GM21723 (cell line): ENCODE measurements at regions not wholly inside any gene's neighbourhood (a gene's known extent, or its start where the extent isn't known, plus 50 kb on each side); places are given as distances from the start of the nearest gene placed in this dataset.
"Not testable (repeated sequence)": the region's sequence is repeated elsewhere in the genome, so short reads cannot be mapped to it uniquely, and the experiment has no call there.

Source experiments
- ATAC-seq: cut with Tn5 transposase; IDR thresholded peaks from one replicate; pipeline ENCODE4 v1.9.1; 2021; ENCODE audit warnings: mild to moderate bottlenecking, moderate library complexity; ENCODE audit not compliant: unreplicated experiment

DNA sequence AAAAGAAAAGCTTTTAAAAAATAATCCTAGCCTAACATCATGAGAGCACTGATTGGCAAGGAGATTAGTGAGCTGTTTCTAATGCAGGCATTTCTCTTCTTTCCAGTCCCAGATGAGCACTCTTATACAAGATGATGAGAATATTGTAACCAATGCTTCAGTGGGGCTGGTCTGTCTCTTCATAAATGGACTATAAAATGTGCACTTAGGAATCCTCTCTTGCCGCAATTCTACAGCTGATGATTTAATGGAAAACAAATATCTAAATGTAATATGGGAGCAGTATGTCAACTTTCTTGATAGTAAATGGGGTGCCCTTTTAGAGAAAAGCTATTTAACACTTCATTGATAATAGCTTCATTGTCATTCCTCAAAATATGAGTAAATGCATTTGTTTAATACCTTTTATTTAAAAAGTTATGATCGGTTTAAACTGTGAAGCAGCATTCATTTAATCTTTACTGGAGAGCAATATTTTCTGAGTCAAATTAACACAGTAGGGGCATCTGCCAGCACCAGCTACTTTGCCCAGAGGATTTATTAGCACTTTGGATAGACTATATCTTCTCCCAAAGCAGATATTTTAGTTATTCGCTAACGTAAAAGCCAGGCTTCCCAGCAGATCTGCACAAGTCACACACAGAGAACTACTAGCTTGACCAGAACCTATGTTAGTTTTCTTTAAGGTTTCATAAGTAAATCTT is 985.9 kb downstream of the DIPK2A start:
- ATAC-seq: no peak

DNA sequence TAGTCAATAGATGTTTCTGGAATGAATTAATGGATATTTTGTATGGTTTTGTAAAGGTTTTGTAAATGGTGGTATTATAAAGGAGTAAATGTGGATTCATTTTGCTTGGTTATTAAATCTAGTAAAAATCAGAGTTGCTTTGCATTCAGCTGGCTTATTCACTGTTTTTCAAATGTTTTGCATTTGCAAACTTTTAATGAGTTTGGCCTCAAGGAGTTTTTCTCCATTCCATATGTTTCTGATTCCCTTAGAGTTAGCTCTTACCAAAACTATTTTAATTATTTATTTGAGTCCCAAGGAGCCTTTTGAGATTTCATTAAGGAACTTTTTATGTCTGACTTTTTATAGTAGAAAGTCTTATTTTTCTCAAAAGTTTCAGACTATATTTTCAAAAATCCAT is 992.2 kb downstream of the DIPK2A start:
- ATAC-seq: no peak

DNA sequence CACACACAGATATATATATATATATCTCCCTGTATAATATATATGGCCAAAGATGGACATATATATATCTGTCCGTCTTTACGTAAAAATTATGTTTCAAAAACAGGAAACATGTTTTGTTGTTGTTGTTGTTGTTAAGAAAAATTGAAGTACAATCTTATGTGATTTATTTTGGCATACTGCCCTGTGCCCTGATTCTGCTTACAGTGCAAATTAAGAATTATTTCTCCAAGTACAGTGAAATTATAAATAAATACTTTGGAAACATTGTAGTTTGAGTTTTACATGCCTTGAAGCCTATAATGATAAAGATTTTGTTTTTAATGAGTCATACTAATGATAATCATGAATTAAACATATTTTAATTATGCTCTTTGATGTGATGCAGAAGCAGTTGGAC is 994.9 kb downstream of the DIPK2A start:
- no peak for ATAC-seq

DNA sequence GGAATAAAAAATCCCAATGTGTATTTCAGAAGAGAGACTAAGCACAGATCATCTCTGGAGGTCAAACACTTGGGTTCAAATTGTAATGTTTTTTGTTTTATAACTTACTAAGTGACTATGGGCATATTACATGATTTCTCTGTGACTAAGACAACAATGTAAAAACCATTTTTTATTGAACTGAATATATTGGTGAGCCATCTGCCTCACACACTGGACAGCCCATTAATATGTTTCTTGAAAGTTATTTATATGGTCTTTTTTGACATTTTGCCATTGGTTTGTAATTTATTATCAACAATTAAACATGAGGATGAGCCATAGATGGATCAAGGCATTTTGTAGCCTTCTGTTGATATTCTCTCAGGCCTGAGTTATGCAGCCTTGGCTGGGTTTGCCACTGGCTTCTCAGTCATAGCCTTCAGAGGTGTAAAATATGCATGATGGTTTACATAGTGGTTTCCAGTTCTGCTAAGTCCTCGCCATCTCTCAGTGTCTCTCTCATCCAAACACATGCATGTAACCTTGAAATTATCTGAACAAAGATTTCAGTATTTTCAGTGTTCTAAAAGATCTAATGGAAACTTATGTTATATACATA is 997.2 kb downstream of the DIPK2A start:
- no peak for ATAC-seq

DNA sequence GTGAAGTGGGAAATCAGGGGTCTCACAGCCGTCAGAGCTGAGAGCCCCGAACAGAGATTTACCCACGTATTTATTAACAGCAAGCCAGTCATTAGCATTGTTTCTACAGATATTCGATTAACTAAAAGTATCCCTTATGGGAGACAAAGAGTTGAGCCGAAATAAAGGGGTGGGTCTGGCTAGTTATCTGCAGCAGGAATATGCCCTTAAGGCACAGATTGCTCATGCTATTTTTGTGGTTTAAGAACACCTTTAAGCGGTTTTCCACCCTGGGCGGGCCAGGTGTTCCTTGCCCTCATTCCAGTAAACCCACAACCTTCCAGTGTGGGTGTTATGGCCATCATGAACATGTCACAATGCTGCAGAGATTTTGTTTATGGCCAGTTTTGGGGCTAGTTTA is 1012.9 kb downstream of the DIPK2A start:
- not testable (repeated sequence) for ATAC-seq

DNA sequence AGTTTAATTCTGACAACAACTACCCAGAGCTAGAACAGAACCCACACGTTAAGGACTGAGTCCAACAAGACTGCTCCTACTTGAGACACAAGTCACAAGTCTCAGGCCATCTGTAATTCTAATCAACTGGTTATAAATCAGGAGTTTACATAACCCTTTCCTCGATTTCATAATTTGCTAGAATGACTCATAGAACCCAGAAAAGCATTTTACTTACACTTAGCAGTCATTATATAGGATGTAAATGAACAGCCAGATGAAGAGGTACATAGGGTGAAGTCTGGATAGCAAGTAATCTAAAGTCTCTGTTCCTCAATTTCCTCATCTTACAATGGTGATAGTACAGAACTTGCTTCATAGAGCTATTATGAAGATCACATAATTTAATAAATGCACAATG is 1018.2 kb downstream of the DIPK2A start:
- no peak for ATAC-seq

DNA sequence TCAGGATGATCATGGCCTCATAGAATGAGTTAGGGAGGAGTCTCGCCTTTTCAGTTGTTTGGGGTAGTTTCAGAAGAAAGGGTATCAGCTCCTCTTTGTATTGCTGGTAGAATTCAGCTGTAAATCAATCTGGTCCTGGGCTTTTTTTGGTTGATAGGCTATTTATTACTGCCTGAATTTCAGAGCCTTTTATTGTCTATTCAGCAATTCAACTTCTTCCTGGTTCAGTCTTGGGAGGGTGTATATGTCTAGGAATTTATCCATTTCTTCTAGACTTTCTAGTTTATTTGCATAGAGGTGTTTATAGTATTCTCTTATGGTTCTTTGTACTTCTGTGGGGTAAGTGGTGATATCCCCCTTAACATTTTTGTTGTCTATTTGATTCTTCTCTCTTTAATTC is 1024.2 kb downstream of the DIPK2A start:
- no peak for ATAC-seq

DNA sequence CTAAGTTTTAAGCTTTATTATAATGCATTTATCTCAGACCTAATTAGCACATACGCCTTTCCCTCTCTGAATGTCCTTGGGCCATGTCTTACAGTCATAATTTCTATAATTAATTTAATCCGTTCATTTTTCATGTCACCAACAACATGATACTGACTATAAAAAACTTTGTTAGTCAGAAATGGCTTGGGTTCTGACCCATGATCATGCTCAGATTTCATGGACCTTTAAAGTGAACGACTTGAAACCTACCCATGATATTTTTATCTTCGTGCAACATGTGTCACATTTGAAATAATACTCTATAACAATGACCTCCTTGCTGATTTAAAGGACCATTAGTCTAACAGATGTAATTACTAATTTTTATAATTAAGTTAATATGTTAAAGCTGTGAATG is 1033.8 kb downstream of the DIPK2A start:
- ATAC-seq: no peak

DNA sequence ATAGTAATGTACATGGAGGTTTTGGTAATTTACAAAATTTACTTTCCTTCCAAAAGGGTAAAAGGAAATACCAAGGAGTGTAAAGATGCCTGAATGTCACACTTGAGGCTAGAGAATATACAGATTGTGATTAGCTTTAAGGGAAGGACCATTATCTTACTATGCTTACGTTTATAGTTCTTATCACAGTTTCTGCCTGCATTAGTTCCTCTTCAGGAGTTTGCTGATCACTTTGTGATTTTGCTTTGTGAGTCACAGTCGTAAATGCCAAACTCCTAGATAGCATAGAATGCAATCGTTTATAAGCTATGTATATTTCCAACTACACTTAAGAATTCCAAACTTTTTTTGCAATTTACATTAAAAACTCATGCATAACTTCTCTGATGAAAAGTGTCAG is 1034.6 kb downstream of the DIPK2A start:
- no peak for ATAC-seq

DNA sequence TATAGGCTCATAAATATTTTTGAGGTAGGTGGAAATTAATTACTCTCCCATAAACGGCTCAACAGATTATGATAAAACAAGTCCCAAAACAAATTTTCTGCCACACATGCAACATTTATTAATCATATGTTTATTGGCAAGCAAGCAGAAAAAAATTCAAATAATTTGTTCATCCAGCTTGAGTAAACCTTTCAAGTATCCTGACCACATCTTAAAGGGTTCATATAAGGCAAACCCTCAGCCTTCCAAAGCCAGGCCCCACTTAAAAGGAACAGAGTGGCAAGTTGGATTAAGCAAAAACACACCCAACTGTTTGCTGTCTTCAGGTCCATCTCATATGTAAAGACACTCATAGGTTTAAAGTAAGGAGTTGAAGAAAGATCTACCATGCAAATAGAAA is 1042.3 kb downstream of the DIPK2A start:
- no peak for ATAC-seq

DNA sequence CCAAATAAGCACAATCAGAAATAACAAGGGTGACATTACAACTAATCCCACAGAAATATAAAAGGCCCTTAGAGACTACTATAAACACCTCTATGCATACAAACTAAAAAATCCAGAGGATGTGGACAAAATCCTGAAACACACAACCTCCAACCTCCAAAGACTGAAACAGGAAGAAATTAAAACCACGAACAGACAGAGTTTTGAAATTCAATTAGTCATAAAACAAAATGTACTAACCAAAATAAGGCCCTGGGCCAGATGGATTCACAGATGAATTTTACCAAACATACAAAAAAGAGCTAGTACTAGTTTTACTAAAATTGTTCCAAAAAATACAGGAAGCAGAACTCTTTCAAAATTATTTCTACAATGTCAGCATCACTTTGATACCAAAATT is 1043.6 kb downstream of the DIPK2A start:
- no peak for ATAC-seq

DNA sequence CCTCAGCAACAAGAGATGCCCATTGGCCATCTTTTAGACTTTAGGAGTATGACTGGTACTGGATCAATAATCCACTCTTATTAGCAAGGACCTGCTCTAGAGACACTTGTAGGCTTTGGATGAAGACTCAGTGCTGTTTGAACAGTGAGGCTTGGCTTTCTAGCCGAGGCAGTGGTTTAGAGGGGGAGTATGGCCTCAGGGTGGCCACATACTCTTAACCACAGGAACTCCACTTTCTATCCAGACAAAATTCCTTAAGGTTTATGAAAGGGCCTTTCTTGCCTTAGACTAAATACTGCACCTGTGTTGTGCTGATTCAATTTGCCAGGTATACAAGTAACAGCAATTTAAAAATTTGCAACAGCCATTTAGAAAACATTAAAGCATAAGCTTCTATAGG is 1046.3 kb downstream of the DIPK2A start:
- ATAC-seq: no peak

DNA sequence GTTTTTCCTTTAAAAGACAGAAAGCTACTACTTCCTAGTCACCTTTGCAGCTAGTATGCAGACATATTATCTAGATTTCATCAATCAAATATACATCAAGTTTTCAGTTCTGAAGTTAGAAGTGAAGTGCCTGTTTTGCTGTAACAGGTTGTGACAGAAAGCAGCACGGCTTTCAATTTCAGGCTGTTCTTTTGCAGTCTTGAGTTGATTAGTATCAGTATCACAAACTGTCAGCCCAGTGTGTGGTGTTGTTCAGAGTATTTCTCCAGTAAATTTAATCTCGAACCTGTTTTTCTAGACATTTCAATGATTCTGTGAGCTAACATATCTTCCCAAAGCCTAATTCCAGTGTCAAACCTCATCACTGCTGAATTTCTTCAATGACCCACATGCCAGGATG is 1050.8 kb downstream of the DIPK2A start:
- no peak for ATAC-seq

DNA sequence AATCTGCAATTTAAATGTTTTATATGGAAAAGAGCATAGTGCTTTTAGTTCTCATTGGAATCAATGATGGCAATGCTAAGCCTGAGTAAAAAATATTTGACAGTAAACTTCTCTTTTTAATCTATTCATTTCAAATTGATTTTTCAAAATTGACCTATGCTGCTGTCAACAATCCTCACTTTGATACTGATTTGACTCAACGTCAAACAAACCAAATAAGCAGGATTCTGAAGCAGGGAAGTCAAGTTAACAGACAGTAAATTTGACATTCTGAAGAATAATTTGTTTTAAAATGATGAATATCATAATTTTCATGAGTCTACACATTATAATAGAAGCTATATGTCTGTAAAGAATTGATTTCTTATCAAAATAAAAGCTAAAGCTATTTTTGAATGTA is 1053.1 kb downstream of the DIPK2A start:
- ATAC-seq: no peak

DNA sequence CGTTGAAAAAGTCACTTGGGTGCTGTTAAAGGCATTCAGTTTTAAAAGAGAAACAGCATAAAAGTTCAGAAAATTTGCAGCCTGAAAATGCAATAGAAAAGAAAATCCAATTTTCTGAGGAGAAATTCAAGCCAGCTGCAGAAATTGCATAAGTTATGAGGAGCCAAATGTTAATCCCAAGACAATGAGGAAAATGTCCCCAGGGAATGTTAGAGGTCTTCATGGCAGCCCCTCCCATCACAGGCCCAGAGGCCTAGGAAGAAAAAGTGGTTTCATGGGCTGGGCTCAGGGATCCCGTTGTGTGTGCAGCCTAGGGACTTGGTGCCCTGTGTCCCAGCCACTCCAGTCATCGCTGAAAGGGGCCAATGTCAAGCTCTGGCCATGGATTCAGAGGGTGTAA is 1055.6 kb downstream of the DIPK2A start:
- ATAC-seq: not testable (repeated sequence)

DNA sequence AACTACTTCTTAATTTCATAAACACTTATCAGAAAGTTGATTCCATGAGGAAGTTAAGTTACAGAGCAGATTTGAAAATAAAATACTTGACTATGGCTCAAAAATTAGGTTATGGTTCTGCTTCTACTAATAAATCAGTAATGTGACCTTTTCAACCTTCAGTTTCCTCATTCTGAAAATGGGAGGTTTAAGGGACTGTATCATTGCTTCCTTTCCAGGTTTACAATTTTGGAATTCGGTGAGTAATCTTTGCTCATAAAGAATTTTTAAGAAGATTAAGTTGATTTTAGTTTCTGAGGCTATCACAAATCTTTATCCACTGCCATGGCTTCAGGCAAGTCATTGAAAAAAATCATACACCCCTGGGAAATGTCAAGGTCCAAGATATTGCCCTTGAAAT is 1061.2 kb downstream of the DIPK2A start:
- ATAC-seq: no peak

DNA sequence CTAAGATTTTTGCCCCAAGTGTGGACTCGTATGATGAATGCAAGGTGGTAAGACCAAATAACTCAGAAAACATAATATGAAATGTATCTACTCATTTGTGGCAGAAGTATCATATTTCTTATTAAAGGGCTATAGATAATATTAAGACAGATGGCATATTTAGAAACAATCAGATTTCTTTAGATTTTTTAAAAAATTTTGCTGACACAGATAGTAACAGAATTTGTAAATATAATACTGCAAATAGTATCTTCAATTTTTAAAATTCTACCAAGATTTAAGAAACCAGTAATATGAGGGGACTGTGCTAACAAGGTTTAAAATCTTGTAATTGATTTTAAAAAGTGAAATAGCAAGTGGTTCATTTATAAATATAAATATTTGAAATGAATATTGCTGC is 1064.1 kb downstream of the DIPK2A start:
- ATAC-seq: no peak

DNA sequence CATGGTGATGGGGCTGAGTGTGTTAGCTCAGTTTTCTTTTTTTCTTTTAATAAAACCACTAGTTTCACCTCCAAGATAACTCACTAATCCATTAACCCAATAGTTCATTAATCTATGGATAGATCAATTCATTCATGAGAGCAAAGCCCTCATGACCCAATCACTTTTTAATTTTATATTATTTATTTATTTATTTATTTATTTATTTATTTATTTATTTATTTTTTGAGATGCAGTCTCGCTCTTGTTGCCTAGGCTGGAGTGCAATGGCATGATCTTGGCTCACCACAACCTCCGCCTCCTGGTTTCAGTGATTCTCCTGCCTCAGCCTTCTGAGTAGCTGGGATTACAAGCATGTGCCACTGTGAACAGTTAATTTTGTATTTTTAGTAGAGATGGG is 1082.4 kb downstream of the DIPK2A start:
- ATAC-seq: not testable (repeated sequence)

DNA sequence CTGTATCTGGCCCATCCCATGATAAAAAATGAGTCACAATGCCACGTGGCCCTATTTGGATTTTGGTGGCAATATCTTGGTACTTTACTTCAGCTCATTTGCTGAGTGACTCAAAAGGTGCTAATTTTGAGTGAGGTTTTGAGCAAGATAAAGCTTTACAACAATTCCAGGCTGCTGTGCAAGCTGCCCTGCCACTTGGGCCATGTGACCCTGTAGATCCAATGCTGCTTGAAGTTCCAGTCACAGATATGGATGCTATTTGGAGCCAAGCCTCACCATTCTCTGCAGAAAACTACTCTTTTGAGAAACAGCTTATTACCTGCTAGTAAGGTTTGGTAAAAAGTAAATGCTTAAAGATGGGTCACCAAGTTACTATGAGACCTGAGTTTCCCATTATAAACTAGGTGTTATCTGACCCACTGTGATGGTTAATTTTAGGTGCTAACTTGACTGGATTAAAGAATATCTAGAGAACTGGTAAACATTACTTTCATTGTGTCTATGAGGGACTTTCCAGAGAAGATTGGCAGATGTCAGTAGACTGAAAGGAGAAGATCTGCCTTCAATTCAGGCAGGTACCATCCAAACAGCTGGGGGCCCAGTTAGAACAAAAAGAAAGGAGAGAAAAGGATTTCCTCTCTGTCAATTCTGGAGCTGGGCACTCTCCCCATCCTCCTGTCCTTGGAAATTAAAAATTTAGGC is 1083.9 kb downstream of the DIPK2A start:
- ATAC-seq: no peak

DNA sequence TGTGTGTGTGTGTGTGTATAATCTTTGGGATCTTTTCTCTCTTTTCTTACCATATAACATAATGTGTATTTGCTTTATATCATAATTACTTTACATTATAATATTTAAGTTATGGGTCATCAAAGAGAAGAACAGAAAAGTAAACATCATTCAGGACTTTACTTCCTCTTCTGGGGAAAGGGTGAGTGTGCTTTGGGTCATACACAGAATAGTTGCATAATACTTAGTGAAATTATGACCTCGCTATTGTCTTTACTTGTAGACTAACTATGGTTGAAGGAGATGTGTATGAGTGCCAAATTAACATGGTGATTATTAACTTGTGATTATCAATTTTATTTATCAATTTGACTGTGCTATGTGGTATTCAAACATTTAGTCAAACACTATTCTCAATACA is 1086.9 kb downstream of the DIPK2A start:
- ATAC-seq: no peak

DNA sequence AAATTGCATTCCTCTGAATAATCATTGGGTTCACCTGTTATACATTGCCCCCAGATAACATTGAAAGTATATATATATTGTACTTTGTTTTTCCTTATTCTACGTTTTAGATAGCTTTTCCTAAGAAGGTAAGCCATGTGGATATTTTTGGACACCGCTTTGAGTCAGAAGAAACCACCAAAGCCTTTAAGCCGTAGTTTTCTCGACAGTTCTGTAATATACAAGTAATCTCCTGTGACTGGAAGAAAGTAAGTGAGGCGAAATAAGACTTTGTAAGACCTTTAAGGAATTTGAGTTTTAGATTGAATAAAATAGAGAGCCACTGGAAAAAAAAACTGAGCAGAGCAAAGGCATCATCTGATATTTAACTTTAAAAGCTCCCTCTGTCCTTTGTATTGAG is 1092.0 kb downstream of the DIPK2A start:
- ATAC-seq: no peak

DNA sequence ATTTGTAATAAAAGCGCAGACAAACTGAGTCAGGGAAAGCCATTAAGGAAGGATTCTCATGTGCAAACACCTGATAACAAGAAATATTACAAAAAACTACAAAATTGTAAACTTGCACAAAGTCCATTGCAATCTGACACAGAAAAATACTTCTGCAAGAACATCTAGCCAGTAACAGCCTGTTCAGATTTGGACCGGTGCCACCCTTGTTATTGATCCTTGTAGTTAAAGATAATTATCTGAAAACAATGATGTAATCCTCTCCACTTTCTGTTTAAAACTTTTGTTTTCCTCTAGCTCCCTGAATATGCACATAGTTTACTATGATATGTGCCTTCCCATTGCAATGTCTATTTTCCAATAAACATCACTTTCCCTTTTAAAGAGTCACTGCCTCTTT is 1090.2 kb downstream of the PLOD2 start:
- ATAC-seq: no peak
